HG03139 (cell line): ENCODE measurements at regions not wholly inside any gene's neighbourhood (a gene's known extent, or its start where the extent isn't known, plus 50 kb on each side); places are given as distances from the start of the nearest gene placed in this dataset.

Experiments
- ATAC-seq: cut with Tn5 transposase; IDR thresholded peaks from one replicate; pipeline ENCODE4 v1.9.1; 2021; ENCODE audit not compliant: unreplicated experiment

DNA sequence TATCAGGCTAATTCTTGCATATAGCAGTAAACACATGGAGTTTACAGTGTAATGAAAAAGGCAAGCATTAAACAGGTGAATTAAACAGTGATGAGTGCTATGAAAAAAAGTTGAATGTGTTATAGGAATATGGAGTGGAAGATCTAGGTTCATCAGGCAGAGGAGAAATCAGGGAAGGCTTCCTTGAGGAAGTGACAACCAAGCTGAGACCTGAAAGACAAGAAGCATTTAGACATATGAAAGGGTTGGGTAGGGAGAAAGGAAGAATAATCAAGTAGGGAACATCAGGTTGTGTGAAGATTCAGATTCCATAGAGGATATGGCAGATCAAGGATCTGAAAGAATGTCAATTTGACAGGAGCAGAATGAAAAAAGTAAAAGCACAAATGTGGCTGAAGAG, 612.5 kb downstream of the PRELID2 start:
- ATAC-seq: no peak

DNA sequence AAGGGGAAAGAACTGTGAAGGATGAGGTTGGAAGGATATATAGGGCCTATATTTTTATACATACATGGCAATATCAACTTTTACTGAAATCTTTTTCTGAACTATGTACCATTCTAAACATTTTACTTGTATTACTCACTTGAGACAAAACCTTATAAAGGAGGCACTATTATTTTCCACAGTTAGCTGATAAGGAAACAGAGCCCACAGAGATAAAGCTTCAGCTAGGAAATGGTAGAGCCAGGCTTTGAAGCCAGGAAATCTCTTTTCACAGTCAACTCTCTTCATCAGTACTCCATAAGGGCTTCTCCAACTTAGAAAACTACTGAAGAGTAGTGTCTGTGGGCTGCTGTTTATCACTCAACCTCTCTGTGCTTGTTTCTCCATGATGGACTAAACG, 613.7 kb downstream of the PRELID2 start:
- ATAC-seq: no peak

DNA sequence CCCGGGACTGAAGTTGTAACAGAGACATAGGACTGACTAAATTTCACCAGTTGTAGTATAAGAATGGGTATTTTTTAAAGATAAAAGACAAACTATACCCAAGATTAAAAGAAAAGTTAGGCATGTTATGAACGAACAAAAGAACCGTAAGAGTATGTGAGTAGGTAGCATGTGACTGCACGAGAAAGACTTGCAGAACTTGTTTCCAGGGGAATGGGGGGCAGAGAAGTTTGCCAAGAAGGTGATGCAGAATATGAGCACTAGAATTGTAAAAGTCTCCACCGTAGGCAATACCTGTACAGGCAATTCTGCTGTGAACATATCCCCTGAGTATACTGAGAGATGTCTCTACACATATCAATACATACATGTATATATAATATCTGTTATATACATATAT, 614.7 kb downstream of the PRELID2 start:
- ATAC-seq: no peak

DNA sequence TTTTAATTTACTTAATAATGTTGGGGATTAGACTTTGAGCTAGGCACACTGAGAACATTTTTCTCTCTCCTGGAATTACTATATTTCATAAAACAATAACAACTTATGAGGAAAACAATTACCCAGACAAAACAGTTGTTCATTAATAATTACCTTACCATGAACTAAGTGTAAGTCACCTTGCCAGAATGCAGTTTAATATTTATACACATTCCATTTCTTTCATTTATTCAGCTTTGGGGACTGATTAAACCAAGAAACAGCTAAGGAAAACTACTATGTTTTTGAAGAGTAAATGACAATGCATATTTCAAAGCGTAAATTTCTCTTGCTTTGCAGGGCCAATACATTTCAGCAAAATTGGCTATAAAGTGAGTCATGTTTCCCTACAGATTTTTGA, 616.2 kb downstream of the PRELID2 start:
- no peak for ATAC-seq

DNA sequence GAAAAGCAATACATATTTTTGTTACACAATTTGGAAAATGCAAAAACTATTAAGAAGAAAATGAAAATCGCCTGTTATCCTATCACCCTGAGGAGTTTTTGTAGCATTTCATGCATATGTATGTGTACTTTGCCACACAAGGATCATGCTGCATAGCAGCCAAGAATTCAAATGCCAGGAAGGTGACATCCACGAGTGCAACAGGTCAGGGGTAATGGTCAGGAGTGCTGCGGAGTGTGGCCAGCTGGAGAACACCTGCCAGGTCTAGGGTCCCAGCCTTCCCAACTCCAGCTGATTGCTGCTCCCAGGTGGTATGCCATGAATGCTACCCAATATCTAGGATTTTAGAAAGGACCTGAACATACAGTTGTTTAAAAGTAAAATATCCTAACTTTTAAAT, 617.1 kb downstream of the PRELID2 start:
- no peak for ATAC-seq

DNA sequence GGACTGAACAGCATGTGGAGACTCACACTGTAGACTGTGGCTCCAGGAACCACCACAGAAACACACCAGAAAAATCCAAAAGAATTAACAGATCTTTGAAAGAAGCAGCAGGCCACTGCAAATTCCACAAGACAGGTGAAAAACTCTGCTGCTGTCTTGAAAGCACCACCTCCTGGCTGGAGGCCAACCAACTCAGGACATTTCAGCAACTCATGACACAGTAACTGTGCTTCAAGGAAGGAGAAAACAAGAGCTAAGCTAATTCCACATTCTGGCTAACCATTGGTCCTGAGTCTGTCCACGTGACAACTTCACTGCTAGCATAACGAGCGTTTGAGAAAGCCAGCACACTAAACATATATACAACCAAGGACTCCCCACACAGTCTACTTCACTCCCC, 625.1 kb downstream of the PRELID2 start:
- ATAC-seq: no peak

DNA sequence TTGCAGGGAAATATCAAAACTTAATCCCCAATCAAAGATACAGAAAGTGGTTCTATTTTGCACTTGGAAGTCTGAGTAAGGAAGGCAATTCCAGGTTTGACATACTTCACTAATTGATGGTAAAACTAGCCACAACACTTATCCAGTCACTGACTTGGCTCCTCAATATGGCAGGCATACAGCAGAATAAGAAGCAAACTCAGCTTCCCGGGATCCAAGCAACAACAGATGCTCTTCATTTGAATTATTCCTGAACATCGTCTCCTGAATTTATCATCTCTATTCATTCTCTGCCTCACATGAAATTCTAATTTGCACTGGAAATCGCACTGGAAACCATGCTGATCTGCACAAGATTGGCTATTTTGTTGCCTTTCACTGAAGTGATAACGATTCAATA, 629.6 kb downstream of the PRELID2 start:
- ATAC-seq: no peak

DNA sequence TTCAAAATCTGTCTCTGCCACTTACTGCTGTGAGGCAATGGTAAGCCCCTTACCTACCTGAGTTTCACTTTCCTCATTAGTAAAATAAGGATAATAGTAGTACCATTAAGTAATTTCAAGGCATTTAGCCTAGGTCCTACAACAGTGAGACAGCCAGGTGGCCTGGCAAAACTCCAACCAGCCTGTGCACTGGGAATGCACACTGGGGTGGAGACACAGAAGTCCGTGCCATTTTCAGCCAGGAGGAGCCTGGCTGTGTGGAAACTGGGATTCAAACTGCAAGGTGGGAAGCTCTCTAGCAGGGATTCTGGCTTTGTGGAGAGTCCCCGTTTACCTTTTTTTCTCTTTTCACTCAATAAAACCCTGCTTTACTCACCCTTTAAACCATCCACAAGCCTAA, 630.4 kb downstream of the PRELID2 start:
- ATAC-seq: no peak

DNA sequence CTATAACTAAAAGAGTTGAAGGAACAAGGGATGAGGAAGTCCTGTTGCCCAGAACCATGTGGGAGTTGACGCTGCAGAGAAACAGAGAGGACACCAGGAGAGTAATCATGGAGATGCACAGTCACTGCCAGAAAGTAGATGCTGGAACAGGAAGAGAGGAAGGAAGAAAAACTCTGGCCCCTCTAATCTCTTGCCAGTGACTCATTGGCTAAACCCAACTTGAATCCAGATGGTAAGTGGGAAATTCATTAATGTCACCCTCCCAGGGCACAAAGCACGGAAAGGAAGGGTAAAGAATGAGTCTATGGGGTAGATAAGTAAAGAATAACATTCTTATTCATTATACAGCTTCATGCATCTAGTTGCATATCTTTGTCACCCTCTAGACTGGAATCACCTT, 631.9 kb downstream of the PRELID2 start:
- no peak for ATAC-seq

DNA sequence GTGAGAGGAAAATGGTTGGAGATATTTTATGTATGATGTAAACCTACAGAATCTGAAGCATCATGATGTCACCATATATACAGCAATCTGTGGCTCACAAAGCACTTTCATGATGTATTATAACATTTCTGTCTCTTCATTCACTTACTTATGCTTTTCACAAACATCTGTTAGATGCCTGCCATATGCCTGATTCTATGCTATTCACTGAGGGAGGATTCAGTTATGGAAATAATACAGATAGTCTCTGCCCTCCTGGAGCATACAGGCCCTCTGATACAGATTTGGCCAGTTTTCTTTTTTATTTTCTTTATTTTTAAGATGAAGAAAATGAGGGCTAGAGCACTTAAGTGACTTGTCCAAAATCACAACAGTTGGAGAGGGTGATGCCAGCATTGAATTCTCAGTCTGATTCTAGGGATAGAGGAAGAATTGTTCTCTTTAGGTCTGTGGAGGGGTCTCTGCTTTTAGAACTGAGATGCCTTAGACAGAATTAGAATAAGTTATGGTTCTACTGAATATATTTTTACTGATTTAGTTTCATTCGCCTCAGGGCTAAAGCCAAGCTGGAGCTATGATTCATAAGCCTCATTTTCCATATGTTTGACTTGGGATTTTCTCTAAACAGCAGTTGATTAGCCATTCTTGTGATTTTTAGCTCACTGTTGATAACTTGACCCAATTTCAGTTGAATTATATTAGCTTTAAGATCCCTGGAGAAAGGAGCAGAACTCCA, 636.4 kb downstream of the PRELID2 start:
- ATAC-seq: no peak

DNA sequence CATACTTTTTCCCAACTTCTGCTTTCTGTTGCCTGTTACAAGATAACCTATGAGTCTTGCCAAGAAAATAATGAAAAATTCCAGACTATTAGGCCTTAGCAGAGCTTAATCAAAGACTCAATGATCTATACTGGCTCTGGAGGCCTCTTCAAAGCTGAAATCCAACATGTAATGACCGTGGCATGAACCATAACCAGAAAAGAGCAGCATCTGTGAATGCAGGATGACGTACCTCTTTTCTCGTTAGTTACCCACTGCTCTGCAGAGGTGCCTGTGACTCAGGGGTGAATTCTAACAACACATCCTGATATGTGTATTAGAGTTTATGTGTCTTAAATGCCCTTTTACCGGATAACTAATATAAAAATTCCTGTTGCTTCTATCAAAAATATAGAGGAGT, 645.4 kb downstream of the PRELID2 start:
- no peak for ATAC-seq

DNA sequence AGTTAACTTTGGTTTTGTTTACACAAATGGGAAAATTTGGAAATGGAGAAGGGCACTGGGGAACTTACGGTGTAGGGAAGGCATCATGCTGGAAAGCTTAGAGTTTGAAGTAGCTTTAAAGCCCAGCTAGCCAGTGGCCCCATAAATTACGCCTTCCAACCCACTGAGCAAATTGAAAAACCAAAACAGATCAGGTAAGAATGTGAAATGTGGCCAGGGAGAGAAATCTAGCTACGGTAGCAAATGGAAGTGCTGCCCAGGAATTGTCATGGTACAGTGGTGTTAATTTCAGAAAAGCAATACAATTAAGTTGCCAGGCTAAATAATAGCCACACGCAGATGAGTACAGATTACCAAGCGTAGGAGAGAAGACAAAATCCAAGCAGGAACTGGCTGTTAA, 654.8 kb downstream of the PRELID2 start:
- ATAC-seq: no peak

DNA sequence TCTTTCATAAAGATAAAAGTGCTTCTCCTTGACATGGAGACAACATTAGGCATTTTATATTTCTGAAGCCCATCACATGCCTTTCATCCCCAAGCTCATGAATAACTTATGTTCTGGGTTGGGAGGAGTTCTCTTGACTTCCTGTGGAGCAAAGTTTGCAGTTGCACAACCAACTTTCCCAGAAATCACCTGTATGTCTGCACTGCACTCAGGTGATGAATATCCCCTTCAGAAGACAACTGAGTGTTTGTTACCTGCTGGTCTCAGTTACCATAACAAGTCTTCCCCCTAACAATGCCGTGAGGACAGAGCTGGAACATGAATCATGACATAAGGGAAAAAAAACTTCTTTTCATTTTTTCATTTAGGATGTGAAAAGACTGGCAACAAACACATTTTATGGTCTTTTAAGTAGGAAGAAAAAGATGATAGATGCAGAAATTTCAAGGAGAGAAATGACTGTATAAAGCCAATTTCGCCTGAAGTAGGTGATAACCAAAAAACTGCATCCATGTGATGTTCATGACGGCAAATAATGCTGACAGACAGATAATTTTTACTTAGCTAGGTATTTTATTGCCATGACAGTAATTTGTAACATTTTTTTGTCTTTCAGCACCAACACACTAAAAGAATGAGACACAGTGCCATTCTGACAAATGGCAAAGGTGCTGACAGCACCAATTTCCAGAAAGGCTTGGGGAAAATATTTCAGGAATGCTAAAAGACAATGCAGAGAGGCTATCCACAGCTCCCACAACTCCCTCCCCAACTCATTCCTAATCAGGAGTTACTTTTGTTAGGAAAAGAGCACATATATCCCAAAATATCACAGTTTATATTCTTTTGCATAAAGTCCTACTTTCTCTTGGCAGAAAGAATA, 656.3 kb downstream of the PRELID2 start:
- no peak for ATAC-seq

DNA sequence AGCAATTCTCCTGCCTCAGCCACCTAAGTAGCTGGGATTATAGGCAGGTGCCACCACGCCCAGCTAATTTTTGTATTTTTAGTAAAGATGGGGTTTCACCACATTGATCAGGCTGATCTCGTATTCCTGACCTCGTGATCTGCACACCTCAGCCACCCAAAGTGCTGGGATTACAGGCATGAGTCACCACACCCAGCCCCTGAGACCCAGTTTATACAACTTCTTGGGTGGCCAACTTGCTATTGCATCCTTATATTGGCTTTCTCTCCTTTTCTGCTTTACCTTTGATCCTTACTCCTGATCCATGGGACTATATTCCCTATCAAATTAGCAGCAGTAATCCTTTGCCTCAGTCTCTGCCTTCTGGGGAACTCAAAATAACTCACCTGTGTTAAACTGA, 659.1 kb downstream of the PRELID2 start:
- ATAC-seq: no peak

DNA sequence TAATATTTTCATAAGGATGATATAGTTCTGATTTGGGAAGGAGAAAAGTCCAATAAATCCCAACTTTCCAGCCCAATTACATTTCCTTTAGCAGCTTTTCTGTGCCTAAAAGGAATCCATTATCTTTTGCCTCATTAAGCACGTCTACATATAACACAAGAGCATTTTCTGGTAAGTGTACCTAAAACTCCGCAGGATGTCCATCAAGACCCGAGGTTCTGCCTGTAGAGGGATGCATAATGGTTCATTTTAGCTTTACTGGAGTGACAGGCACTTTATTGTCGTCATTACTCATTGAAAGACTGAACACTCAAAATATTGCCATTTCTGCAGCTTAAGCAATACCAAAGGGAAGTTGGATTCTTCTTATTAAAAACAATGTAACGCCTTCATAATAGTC, 669.0 kb downstream of the PRELID2 start:
- no peak for ATAC-seq

DNA sequence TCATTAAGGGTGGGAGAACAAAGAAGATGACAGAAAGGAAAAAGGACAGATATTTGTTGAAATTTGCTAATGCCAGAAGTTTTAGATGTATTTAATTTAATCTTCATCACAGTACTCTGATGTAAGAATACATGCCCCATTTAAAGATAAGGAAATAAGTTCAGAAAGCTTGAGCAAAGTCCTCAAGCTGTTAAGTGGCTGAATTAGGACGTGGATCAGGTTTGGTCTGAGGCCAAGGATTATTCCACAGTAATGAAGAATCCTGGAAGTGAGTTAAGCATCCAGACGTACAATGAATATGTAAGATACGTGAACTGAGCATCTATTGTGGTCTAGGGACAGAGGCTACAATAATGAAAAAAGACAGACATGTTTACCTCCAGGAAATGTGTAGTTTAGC, 671.3 kb downstream of the PRELID2 start:
- no peak for ATAC-seq

DNA sequence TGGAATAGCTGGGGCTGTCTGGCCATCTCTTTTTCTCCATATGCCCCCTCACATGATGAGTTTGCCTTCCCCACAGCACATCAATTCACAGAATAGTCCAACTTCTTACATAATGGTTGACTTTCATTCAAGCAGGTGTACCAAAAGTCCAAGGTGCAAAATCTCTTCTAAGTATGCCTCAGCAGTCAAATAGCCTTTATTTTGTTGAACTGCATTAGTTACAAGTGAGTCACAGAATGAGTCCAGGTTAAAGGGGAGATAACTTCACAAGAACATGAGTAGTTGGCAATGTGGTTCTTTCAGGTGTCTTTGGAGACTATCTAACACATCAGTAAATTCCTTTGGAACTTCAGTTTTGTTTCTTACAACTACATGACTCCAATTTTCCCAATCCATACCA, 672.5 kb downstream of the PRELID2 start:
- no peak for ATAC-seq

DNA sequence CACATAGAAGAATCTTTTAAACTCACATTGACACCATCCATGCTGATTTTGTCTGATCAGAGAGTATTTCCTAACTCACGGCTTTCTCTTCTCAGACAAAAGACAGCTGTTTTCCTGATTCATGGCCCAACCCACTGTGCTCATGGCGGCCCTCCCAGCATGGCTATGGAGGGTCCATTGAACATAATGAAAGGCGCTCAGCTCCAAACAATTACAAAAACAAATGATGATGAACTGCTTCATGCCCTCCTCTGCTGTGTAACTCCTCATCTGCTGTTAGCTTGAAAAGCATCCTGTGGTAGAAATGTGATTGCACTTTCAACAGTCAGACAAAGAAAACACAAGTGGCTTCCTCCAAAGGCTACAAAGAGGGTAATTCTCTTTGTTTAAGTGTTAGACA, 673.8 kb downstream of the PRELID2 start:
- ATAC-seq: no peak

DNA sequence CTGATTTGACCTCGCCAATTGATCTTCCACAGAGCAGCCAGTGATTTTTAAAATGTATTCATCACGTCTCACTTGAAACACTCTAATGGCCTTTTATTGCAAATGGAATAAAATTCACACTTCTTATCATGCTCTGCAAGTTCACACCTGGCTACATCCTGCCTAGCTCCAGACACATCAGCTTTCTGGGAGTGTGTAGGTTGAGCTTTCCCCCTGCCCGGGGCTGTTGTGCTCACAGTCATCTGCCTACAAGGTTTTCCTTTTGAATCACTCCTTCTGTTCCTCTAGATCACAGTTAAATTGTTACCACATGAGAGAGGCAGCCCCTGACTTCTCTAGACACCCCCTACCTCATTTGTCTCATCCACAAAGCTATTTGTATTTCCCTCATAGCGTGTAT, 674.5 kb downstream of the PRELID2 start:
- ATAC-seq: no peak

DNA sequence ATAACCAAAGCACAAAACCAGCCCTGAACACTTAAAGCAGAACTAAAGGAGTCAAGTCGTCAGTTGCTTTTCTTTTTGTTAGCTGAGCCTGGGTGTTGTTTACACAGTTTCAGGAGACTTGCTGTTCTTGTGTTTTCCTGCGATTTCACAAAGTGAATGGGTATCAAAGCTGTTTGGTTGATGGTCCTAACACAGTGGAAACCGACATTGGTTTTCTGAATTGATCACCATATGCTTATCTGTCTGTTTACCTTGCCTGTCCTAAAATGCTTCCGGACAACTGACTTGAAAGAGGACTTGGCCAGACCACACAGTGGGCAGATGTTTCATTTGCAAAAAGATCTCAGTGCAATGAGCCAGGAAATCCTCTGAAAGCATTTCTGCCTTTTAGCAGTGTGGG, 676.4 kb downstream of the PRELID2 start:
- no peak for ATAC-seq

DNA sequence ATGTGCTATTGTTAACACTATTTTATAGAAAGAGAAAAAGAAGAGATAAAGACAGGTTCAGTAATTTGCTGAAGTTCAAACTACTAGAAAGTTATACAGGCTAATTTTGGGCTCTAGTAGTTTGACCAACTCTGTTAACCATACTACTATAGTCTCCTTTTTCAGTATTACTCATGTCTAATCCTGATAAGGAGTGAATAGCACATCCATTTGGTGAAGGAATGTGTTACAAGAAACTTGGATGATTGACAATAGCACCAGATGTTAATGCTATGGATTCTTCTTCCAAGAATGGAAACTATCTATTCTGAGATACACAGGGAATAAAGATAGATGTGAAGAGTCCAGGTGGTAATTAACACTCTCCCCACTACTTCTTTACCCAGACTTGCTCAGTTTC, 677.3 kb downstream of the PRELID2 start:
- ATAC-seq: no peak

DNA sequence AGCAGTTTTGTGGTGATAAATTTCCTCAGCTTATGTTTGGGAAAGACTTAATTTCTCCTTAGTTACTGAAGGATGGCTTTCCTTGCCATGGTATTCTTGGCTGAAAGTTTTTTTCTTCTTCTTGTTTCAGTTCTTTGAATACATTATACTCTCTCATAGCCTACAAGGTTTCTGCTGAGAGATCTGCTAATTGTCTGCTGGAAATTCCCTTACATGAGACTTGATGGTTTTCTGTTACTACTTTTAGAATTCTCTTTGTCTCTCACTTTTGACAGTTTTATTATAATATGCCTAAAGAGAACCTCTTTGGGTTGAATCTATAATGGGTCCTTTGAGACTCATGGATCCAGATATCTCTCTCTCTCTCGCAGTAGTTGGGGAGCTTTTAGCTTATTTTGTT, 693.6 kb downstream of the PRELID2 start:
- ATAC-seq: no peak

DNA sequence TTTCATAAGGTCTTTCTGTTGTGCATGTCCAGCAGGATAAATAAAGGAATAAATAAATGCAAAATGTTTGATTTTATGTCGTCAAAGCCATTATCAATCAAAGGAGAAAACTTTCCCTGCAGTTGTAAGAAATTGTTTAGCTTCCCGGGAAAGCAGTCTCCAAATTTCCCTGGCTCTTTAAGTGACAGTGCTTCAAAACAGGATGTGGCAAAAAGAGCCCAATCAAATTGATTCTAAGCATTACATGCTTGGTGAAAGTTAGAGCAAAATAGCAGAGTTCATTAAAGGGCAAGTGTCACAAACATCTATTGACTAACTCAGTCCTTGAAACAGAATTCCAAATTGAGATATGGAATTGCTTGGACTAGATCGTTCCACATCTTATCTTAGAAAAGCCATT, 704.1 kb downstream of the PRELID2 start:
- no peak for ATAC-seq
